AG04449 (cell line): ENCODE measurements at regions not wholly inside any gene's neighbourhood (a gene's known extent, or its start where the extent isn't known, plus 50 kb on each side); places are given as distances from the start of the nearest gene placed in this dataset.
"Not testable (repeated sequence)": the region's sequence is repeated elsewhere in the genome, so short reads cannot be mapped to it uniquely, and the experiment has no call there.

ENCODE experiments used
- CTCF ChIA-PET: fragments of 350-600 bp; formaldehyde crosslinking; extraction: SDS; loops from one replicate; lab custom pipeline; 2021; ENCODE audit warnings: antibody characterized with exemption; lab: Yijun Ruan, JAX
- POLR2A ChIA-PET: fragments of 400-600, 350-600 bp; formaldehyde crosslinking; extraction: SDS; loops from one replicate; lab custom pipeline; 2020; ENCODE audit warnings: antibody characterized with exemption, inconsistent platforms; lab: Yijun Ruan, JAX
- DNase-seq: peaks from one replicate; pipeline ENCODE4 v3.0.0-alpha.2; 2010; ENCODE audit warnings: low read depth, low spot score
- H3K4me3 ChIP-seq: 2 replicates; pipeline ENCODE4 v1.5.1; 2011; ENCODE audit warnings: low read depth, mild to moderate bottlenecking, control low read depth, low read length
- CTCF ChIP-seq: IDR thresholded peaks from one replicate; pipeline ENCODE4 v1.5.1; 2011; ENCODE audit warnings: mild to moderate bottlenecking, moderate library complexity, low read length, control low read depth, inconsistent platforms; ENCODE audit not compliant: insufficient read depth; ENCODE audit errors: missing control alignments

GRCh38 chr10:18795549-18795948 lies 136.3 kb downstream of the ARL5B start:
- no peak for DNase-seq
- TF ChIP-seq CTCF: no peak
- H3K4me3 ChIP-seq: no peak overlapping the region
- ChIA-PET CTCF (no interaction called here), POLR2A (no interaction called here)

- no peak for DNase-seq
- CTCF ChIA-PET: no interaction called here
- H3K4me3 ChIP-seq: no peak overlapping the region
- no peak for TF ChIP-seq CTCF
- POLR2A ChIA-PET: no interaction called here
Observed at GRCh38 chr10:18797286-18797685, 138.1 kb downstream of the ARL5B start.

GRCh38 chr10:18822156-18822555 lies 162.9 kb downstream of the ARL5B start:
- no peak overlapping the region for H3K4me3 ChIP-seq
- TF ChIP-seq CTCF: no peak
- ChIA-PET POLR2A (no interaction called here), CTCF (no interaction called here)
- DNase-seq: no peak

GRCh38 chr10:18829259-18829658 lies 170.0 kb downstream of the ARL5B start:
- POLR2A ChIA-PET: no interaction called here
- CTCF ChIA-PET: no interaction called here
- no peak for DNase-seq
- no peak overlapping the region for H3K4me3 ChIP-seq
- no peak for TF ChIP-seq CTCF

GRCh38 chr10:18830277-18830676 lies 171.0 kb downstream of the ARL5B start:
- POLR2A ChIA-PET: no interaction called here
- no peak for DNase-seq
- TF ChIP-seq CTCF: no peak
- CTCF ChIA-PET: no interaction called here
- no peak overlapping the region for H3K4me3 ChIP-seq

- POLR2A ChIA-PET, CTCF ChIA-PET, DNase-seq, H3K4me3 ChIP-seq: not testable (repeated sequence)
Observed at GRCh38 chr10:18856623-18857022, 192.0 kb upstream of the MALRD1 start.

GRCh38 chr10:18859659-18860058 lies 188.9 kb upstream of the MALRD1 start:
- POLR2A ChIA-PET: no interaction called here
- H3K4me3 ChIP-seq: no peak overlapping the region
- no peak for DNase-seq
- no peak for TF ChIP-seq CTCF
- CTCF ChIA-PET: no interaction called here
